HL-60 (cell line): ENCODE measurements at regions not wholly inside any gene's neighbourhood (a gene's known extent, or its start where the extent isn't known, plus 50 kb on each side); places are given as distances from the start of the nearest gene placed in this dataset.

Source experiments
- DNase-seq, 2 experiments: peaks; one replicate each; pipeline ENCODE4 v3.0.0-alpha.2; 2010 to 2020; ENCODE audit warnings: low read depth in 1 of 2, low spot score in 1 of 2
- H3K27ac ChIP-seq: fragments of 250-450 bp; sonication (Bioruptor Pico); replicated peaks from 2 replicates; pipeline ENCODE4 v1.5.1; 2020; ENCODE audit warnings: mild to moderate bottlenecking, moderate library complexity
- H3K27me3 ChIP-seq: fragments of 250-450 bp; sonication (Bioruptor Pico); 2 replicates; pipeline ENCODE4 v1.5.1; 2021; ENCODE audit warnings: mild to moderate bottlenecking, moderate library complexity; ENCODE audit not compliant: insufficient read depth, poor library complexity, severe bottlenecking
- H3K4me3 ChIP-seq: replicated peaks from 2 replicates; pipeline ENCODE4 v1.5.1; 2011; ENCODE audit warnings: mild to moderate bottlenecking, control low read depth, low read length; ENCODE audit not compliant: insufficient read depth
- GABPA ChIP-seq: IDR thresholded peaks from 2 replicates; pipeline ENCODE4 v1.6.1; 2012; ENCODE audit warnings: low read depth
- POLR2AphosphoS5 ChIP-seq: IDR thresholded peaks from 2 replicates; pipeline ENCODE4 v1.6.1; 2012; ENCODE audit warnings: low read depth
- SPI1 ChIP-seq: IDR thresholded peaks from 2 replicates; pipeline ENCODE4 v1.6.1; 2012; ENCODE audit warnings: low read depth, mild to moderate bottlenecking, borderline replicate concordance
- TF ChIP-seq, protein P1 (sequence below): IDR thresholded peaks from one replicate; pipeline ENCODE4 v1.5.1; 2011; ENCODE audit warnings: low read length, control low read depth, inconsistent platforms; ENCODE audit not compliant: insufficient read depth
- TF ChIP-seq, protein P2 (sequence below): IDR thresholded peaks from 2 replicates; pipeline ENCODE4 v1.6.1; 2012; ENCODE audit warnings: low read depth; ENCODE audit not compliant: insufficient replicate concordance

DNA sequence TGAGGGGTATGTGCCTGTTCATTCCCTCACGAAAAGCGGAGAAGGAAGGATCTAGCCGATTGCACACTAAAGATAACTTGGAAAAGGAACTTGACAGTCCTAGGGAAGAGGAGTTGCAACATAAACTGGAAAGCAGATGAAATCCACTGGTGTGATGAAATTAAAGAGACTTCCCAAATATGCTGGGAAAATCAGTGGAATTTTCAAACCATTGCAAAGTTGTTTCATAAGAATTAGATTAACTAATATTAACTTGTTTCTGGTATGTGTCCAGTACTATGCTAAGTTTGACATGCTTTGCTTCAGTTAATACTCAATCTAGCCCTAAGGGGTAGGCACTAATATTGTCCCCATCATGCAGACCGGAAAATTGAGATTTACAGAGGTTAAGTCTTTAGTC, 222.7 kb downstream of the IKZF2 start:
- DNase-seq, result no peak
- TF ChIP-seq GABPA, result no peak
- TF ChIP-seq, protein P1, sequence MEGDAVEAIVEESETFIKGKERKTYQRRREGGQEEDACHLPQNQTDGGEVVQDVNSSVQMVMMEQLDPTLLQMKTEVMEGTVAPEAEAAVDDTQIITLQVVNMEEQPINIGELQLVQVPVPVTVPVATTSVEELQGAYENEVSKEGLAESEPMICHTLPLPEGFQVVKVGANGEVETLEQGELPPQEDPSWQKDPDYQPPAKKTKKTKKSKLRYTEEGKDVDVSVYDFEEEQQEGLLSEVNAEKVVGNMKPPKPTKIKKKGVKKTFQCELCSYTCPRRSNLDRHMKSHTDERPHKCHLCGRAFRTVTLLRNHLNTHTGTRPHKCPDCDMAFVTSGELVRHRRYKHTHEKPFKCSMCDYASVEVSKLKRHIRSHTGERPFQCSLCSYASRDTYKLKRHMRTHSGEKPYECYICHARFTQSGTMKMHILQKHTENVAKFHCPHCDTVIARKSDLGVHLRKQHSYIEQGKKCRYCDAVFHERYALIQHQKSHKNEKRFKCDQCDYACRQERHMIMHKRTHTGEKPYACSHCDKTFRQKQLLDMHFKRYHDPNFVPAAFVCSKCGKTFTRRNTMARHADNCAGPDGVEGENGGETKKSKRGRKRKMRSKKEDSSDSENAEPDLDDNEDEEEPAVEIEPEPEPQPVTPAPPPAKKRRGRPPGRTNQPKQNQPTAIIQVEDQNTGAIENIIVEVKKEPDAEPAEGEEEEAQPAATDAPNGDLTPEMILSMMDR, result no peak
- TF ChIP-seq POLR2AphosphoS5, result no peak
- no peak for TF ChIP-seq SPI1
- TF ChIP-seq, protein P2, sequence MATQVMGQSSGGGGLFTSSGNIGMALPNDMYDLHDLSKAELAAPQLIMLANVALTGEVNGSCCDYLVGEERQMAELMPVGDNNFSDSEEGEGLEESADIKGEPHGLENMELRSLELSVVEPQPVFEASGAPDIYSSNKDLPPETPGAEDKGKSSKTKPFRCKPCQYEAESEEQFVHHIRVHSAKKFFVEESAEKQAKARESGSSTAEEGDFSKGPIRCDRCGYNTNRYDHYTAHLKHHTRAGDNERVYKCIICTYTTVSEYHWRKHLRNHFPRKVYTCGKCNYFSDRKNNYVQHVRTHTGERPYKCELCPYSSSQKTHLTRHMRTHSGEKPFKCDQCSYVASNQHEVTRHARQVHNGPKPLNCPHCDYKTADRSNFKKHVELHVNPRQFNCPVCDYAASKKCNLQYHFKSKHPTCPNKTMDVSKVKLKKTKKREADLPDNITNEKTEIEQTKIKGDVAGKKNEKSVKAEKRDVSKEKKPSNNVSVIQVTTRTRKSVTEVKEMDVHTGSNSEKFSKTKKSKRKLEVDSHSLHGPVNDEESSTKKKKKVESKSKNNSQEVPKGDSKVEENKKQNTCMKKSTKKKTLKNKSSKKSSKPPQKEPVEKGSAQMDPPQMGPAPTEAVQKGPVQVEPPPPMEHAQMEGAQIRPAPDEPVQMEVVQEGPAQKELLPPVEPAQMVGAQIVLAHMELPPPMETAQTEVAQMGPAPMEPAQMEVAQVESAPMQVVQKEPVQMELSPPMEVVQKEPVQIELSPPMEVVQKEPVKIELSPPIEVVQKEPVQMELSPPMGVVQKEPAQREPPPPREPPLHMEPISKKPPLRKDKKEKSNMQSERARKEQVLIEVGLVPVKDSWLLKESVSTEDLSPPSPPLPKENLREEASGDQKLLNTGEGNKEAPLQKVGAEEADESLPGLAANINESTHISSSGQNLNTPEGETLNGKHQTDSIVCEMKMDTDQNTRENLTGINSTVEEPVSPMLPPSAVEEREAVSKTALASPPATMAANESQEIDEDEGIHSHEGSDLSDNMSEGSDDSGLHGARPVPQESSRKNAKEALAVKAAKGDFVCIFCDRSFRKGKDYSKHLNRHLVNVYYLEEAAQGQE, result no peak
- H3K27me3 ChIP-seq, result no peaks in the 10 kb centered on the region
- no peak overlapping the region for H3K4me3 ChIP-seq
- H3K27ac ChIP-seq, result no peak overlapping the region

DNA sequence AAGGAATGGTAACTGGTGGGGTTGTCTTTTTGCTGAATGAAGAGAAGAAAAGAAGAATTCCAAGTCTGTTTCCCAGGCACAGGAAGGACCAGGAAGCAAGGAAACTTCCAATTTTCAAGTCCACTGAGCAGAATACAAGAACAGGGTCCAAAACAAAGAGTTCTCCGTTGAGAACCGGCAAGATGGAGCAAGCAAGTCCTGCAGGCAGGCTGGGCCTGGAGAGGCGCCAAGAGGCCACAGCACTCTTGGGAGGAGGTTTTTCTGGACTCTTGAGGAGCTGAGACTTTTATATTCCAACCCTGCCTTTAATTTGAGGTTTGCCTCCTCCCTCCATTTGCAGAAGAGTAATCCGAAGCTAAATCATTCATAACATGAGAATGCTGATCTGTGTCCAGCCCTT, 224.5 kb downstream of the IKZF2 start:
- TF ChIP-seq, protein P1, result no peak
- TF ChIP-seq, protein P2, result no peak
- TF ChIP-seq SPI1 (no peak), GABPA (no peak), POLR2AphosphoS5 (no peak)
- DNase-seq, result no peak
- H3K4me3 ChIP-seq, result no peak overlapping the region
- no peaks in the 10 kb centered on the region for H3K27me3 ChIP-seq
- no peak overlapping the region for H3K27ac ChIP-seq

DNA sequence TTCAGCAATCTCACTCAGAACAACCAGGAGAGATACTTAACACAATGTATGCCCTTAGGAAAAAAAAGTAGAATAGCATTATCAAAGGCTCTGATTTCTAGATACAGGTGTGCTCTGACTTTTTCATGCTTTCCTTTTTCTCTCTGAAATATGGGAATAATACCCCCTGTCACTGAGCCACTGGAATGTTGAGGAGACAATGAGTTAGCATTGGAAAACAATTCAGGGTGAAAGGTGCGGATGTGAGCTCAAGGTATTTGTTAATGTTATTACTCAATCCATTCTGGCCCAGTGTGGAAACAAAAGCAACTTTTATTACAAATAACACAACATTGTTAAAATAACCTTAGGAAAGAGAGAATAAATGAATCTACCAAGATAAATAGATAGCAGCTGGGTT, 228.0 kb downstream of the IKZF2 start:
- H3K4me3 ChIP-seq, result no peak overlapping the region
- no peaks in the 10 kb centered on the region for H3K27me3 ChIP-seq
- TF ChIP-seq POLR2AphosphoS5 (no peak), GABPA (no peak)
- TF ChIP-seq, protein P2, result no peak
- TF ChIP-seq, protein P1, result no peak
- H3K27ac ChIP-seq, result no peak overlapping the region
- DNase-seq, result no peak
